Kidney (tissue), 13 donors: ENCODE measurements at regions not wholly inside any gene's neighbourhood (a gene's known extent, or its start where the extent isn't known, plus 50 kb on each side); places are given as distances from the start of the nearest gene placed in this dataset.

Experiments
- DNase-seq, 5 donors: peaks; one replicate each; pipeline ENCODE4 v3.0.0-alpha.2; 2013 to 2020
- FAIRE-seq: peaks from 2 replicates; lab custom pipeline; 2012; peaks lifted over from hg19 to GRCh38; lab: Jason Lieb, UNC
- H3K27ac ChIP-seq, 2 donors: one replicate each; pipeline ENCODE4 v1.7.0; 2013; ENCODE audit warnings: low read depth in 2 of 2, low read length in 2 of 2, inconsistent platforms in 1 of 2
- H3K27me3 ChIP-seq: one replicate; pipeline ENCODE4 v1.7.1; 2013; ENCODE audit warnings: low read length, inconsistent platforms; ENCODE audit not compliant: control insufficient read depth, insufficient read depth
- H3K36me3 ChIP-seq, 3 donors: one replicate each; pipeline versions ENCODE4 v1.7.0 to v1.7.1; 2013; ENCODE audit warnings: low read length in 3 of 3, control low read depth in 1 of 3, inconsistent platforms in 1 of 3; ENCODE audit not compliant: insufficient read depth in 3 of 3, control insufficient read depth in 2 of 3
- H3K4me1 ChIP-seq, 3 donors: one replicate each; pipeline versions ENCODE4 v1.7.0 to v1.7.1; 2013; ENCODE audit warnings: low read length in 3 of 3, inconsistent platforms in 1 of 3, low read depth in 1 of 3; ENCODE audit not compliant: control insufficient read depth in 2 of 3, insufficient read depth in 2 of 3
- H3K4me3 ChIP-seq, 3 donors: one replicate each; pipeline versions ENCODE4 v1.7.0 to v1.8.1; 2013; ENCODE audit warnings: low read length in 3 of 3, control low read depth in 1 of 3, inconsistent platforms in 1 of 3
- H3K9ac ChIP-seq, 3 donors: one replicate each; pipeline versions ENCODE4 v1.7.0 to v1.7.1; 2013; ENCODE audit warnings: low read length in 3 of 3, control low read depth in 1 of 3, inconsistent platforms in 1 of 3
- H3K9me3 ChIP-seq, 3 donors: one replicate each; pipeline versions ENCODE4 v1.7.0 to v1.7.1; 2013; ENCODE audit warnings: low read length in 3 of 3, control low read depth in 1 of 3, inconsistent platforms in 1 of 3; ENCODE audit not compliant: control insufficient read depth in 2 of 3, insufficient read depth in 1 of 3
- intact Hi-C: fragments of 100-400 bp; cut with DNase I; formaldehyde crosslinking; loops from one replicate; pipeline ENCODE4 v1.11.1; 2022
- TF ChIP-seq, protein P1 (sequence below): IDR thresholded peaks from 3 replicates; pipeline ENCODE4 v1.5.1; 2012; ENCODE audit warnings: mild to moderate bottlenecking, moderate library complexity, borderline replicate concordance; ENCODE audit not compliant: insufficient read depth; ENCODE audit errors: extremely low read depth
- donor health status: control.
- donor health status: control.
- donor health status: control.
- donor health status: control.
- donor health status: control.
- donor health status: DM: yes; HTN: yes; CAD: no.
- donor health status: Normal renal cell carcinoma (clear cell type).

DNA sequence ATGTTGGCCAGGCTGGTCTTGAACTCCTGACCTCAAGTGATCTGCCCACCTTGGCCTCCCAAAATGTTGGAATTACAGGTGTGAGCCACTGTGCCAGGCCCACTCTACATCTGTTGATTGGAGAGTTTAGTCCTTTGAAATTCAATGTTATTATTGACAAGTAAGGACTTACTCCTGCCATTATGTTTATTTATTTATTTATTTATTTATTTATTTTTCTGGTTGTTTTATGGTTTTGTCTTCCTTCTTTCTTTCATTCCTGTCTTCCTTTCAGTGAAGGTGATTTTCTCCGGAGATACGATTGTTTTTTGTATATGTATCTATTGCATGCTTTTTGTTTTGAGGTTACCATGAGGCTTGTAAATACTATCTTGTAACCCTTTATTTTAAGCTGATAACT, 602.6 kb downstream of the EPM2A start:
- H3K36me3 ChIP-seq = no peaks in the 10 kb centered on the region
- no peak overlapping the region for H3K4me3 ChIP-seq
- H3K27ac ChIP-seq = no peak overlapping the region
- TF ChIP-seq, protein P1, sequence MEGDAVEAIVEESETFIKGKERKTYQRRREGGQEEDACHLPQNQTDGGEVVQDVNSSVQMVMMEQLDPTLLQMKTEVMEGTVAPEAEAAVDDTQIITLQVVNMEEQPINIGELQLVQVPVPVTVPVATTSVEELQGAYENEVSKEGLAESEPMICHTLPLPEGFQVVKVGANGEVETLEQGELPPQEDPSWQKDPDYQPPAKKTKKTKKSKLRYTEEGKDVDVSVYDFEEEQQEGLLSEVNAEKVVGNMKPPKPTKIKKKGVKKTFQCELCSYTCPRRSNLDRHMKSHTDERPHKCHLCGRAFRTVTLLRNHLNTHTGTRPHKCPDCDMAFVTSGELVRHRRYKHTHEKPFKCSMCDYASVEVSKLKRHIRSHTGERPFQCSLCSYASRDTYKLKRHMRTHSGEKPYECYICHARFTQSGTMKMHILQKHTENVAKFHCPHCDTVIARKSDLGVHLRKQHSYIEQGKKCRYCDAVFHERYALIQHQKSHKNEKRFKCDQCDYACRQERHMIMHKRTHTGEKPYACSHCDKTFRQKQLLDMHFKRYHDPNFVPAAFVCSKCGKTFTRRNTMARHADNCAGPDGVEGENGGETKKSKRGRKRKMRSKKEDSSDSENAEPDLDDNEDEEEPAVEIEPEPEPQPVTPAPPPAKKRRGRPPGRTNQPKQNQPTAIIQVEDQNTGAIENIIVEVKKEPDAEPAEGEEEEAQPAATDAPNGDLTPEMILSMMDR = no peak
- no peaks in the 10 kb centered on the region for H3K27me3 ChIP-seq
- no peak for DNase-seq
- no peaks in the 10 kb centered on the region for H3K4me1 ChIP-seq
- intact Hi-C loops = no loop called here
- H3K9ac ChIP-seq = no peak overlapping the region
- H3K9me3 ChIP-seq = no peaks in the 10 kb centered on the region
- FAIRE-seq = no peak

DNA sequence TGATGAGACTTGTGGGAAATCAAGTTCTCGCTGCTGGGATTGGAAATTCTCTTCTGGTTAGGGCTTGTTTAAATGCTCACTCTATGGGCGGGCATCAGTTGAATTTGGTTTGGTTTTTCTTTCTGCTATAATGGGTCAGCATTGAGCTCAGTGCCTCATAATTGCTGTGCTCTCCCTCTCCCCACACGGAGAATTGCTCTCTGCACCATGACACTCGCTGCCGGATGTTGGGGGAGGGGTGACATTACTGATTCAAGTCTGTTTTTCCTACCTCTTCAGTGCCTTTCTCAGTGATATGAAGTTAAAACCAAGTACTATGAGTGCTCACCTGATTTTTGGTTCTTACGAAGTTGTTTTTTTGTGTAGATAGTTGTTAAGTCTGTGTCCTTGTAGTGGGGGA, 599.6 kb downstream of the EPM2A start:
- intact Hi-C loops = no loop called here
- no peaks in the 10 kb centered on the region for H3K27me3 ChIP-seq
- H3K4me1 ChIP-seq = no peaks in the 10 kb centered on the region
- H3K9ac ChIP-seq = no peak overlapping the region
- no peaks in the 10 kb centered on the region for H3K9me3 ChIP-seq
- H3K4me3 ChIP-seq = no peak overlapping the region
- DNase-seq (no peak), FAIRE-seq (no peak)
- no peak overlapping the region for H3K27ac ChIP-seq
- no peaks in the 10 kb centered on the region for H3K36me3 ChIP-seq
- TF ChIP-seq, protein P1 = no peak

DNA sequence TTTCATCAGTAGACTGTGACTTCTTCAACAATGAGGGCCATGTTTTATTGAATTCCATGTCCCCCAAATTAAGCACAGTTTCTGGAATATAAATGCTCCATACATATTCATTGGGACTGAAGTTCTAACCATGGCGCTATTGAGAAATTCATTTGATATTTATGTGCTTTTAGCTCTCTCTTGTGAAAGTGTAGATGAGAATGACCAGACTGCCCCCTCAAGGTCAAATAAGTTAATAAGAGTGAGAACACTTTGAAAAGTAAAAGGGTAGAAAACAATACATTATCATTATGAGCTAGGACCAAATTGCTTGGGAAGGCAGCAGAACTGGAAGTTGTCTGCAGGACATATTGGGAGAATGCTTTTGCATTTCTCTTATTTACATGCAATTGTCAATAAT, 597.9 kb downstream of the EPM2A start:
- Histone ChIP-seq H3K36me3 (no peaks in the 10 kb centered on the region), H3K27me3 (no peaks in the 10 kb centered on the region), H3K9ac (no peak overlapping the region), H3K4me3 (no peak overlapping the region), H3K9me3 (no peaks in the 10 kb centered on the region), H3K27ac (no peak overlapping the region), H3K4me1 (no peaks in the 10 kb centered on the region)
- TF ChIP-seq, protein P1 = no peak
- FAIRE-seq = no peak
- intact Hi-C loops = no loop called here
- peak in 1 of 5 donors; percentile 12 for DNase-seq

DNA sequence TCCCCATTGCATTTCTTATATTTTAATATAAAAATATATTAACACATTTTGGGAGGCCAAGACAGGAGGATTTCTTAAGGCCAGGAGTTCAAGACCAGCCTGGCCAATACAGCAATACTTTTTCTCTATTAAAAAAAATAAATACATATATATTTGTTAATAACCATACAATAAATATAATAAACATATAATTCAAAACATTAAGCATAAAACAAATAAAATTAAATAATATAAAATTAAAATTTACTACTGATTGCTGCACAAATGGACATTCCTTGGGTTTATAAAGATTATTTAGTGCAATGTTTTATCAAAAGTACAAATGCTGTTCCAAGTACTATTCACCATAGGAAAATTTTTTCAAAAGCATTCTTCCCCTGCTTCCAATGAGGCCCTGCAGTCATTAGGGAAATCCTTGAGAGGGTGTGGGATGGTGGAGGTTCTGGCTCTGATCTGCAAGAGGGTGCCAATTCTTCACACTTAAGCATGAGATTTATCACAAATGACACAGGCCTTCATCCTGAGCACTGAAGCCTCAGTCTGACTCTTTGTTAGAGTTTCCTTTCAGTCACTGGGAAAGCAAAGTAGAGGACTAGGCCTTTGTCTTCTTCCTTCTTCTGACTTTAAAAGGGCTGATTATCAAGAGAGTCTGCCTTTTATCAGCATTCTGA, 596.7 kb downstream of the EPM2A start:
- DNase-seq = no peak
- Histone ChIP-seq H3K36me3 (no peaks in the 10 kb centered on the region), H3K9ac (no peak overlapping the region), H3K9me3 (no peaks in the 10 kb centered on the region), H3K27me3 (no peaks in the 10 kb centered on the region), H3K27ac (no peak overlapping the region), H3K4me3 (no peak overlapping the region), H3K4me1 (no peaks in the 10 kb centered on the region)
- intact Hi-C loops = no loop called here
- no peak for FAIRE-seq
- TF ChIP-seq, protein P1 = no peak
